Upper lobe of left lung (tissue), 6 donors: ENCODE measurements at regions not wholly inside any gene's neighbourhood (a gene's known extent, or its start where the extent isn't known, plus 50 kb on each side); places are given as distances from the start of the nearest gene placed in this dataset.

ENCODE experiments used
- ATAC-seq, 2 donors: fragments of 200-7000 bp; cut with Tn5 transposase; one replicate each; pipeline ENCODE4 v1.9.1; 2022; ENCODE audit warnings: mild to moderate bottlenecking in 2 of 2, moderate library complexity in 2 of 2; ENCODE audit not compliant: low FRiP score in 2 of 2
- DNase-seq, 2 donors: peaks; one replicate each; pipeline ENCODE4 v3.0.0-alpha.2; 2019 to 2020
- H3K27ac ChIP-seq, 4 donors: fragments of 200-600 bp; sonication (generic); one replicate each; pipeline ENCODE4 v1.5.1; 2016 to 2019
- H3K27me3 ChIP-seq, 4 donors: fragments of 200-600 bp; sonication (generic); one replicate each; pipeline ENCODE4 v1.5.1; 2017 to 2019
- H3K36me3 ChIP-seq, 4 donors: fragments of 200-600 bp; sonication (generic); one replicate each; pipeline ENCODE4 v1.5.1; 2016 to 2019
- H3K4me1 ChIP-seq, 4 donors: fragments of 200-600 bp; sonication (generic); one replicate each; pipeline ENCODE4 v1.5.1; 2018 to 2019
- H3K4me3 ChIP-seq, 4 donors: fragments of 200-600 bp; sonication (generic); one replicate each; pipeline ENCODE4 v1.5.1; 2017 to 2019; ENCODE audit warnings: mild to moderate bottlenecking in 2 of 4, moderate library complexity in 1 of 4
- H3K9me3 ChIP-seq, 4 donors: fragments of 200-600 bp; sonication (generic); one replicate each; pipeline ENCODE4 v1.5.1; 2018 to 2019
- CTCF ChIP-seq, 6 experiments: fragments of 450-650 bp in 4 of 6; fragments of 200-600 bp in 2 of 6; sonication (generic) in 2 of 6; IDR thresholded peaks; one replicate each; pipeline ENCODE4 v1.5.1; 2016 to 2019; ENCODE audit warnings: antibody characterized with exemption in 6 of 6
- EP300 ChIP-seq, 4 donors: sonication (generic); formaldehyde crosslinking; IDR thresholded peaks; one replicate each; pipeline ENCODE4 v1.5.1; 2017; ENCODE audit warnings: antibody characterized with exemption in 4 of 4, control low read depth in 2 of 4
- POLR2A ChIP-seq, 4 donors: fragments of 450-650 bp; IDR thresholded peaks; one replicate each; pipeline ENCODE4 v1.5.1; 2016 to 2017; ENCODE audit warnings: antibody characterized with exemption in 4 of 4, mild to moderate bottlenecking in 2 of 4
- POLR2AphosphoS5 ChIP-seq, 2 donors: sonication (generic); formaldehyde crosslinking; IDR thresholded peaks; one replicate each; pipeline ENCODE4 v1.5.1; 2017; ENCODE audit warnings: antibody characterized with exemption in 2 of 2
- WGBS, 2 donors: methylation state at CpG; one replicate each; pipeline ENCODE4 v1.1.5; 2017 to 2018; 5-methylcytosine and 5-hydroxymethylcytosine counted together
- donor health status: DM: no; HTN: no; CAD: no; lungs with moderate emphysema.
- donor health status: DM: no; HTN: yes; CAD: no; lungs with severe emphysema.

- no peak overlapping the region for H3K4me3 ChIP-seq
- DNase-seq (no peak), ATAC-seq (no peak)
- 20% methylated on average over 1 of the region's 2 CpGs; no CpG with 5 or more reads in 1 of the 2 donors for WGBS, 2 donors
- no peaks in the 10 kb centered on the region for H3K4me1 ChIP-seq
- H3K9me3 ChIP-seq, result no peaks in the 10 kb centered on the region
- TF ChIP-seq POLR2A (IDR thresholded peaks at IDR 0.05) (no peak), CTCF (IDR thresholded peaks at IDR 0.05) (no peak), POLR2AphosphoS5 (IDR thresholded peaks at IDR 0.05) (no peak), EP300 (IDR thresholded peaks at IDR 0.05) (no peak)
- no peaks in the 10 kb centered on the region for H3K36me3 ChIP-seq
- H3K27ac ChIP-seq, result no peak overlapping the region
- H3K27me3 ChIP-seq, result no peaks in the 10 kb centered on the region
Measured at GRCh38 chrY:8590641-8591040, 746.6 kb upstream of the TSPY4 start.

- H3K4me3 ChIP-seq, result no peak overlapping the region
- ATAC-seq (no peak), DNase-seq (no peak)
- 63% methylated on average over 3 of the region's 3 CpGs; no CpG with 5 or more reads in 1 of the 2 donors for WGBS, 2 donors
- no peaks in the 10 kb centered on the region for H3K4me1 ChIP-seq
- no peak for TF ChIP-seq EP300 (IDR thresholded peaks at IDR 0.05)
- TF ChIP-seq POLR2A (IDR thresholded peaks at IDR 0.05), result no peak
- no peak for TF ChIP-seq POLR2AphosphoS5 (IDR thresholded peaks at IDR 0.05)
- no peak for TF ChIP-seq CTCF (IDR thresholded peaks at IDR 0.05)
- H3K36me3 ChIP-seq, result no peaks in the 10 kb centered on the region
- no peaks in the 10 kb centered on the region for H3K27me3 ChIP-seq
- no peaks in the 10 kb centered on the region for H3K9me3 ChIP-seq
- H3K27ac ChIP-seq, result no peak overlapping the region
Measured at GRCh38 chrY:8591821-8592516, 745.3 kb upstream of the TSPY4 start.

GRCh38 chrY:8594657-8595056 lies 742.6 kb upstream of the TSPY4 start:
- Histone ChIP-seq H3K36me3 (no peaks in the 10 kb centered on the region), H3K27ac (no peak overlapping the region), H3K27me3 (no peaks in the 10 kb centered on the region), H3K4me3 (no peak overlapping the region), H3K4me1 (no peaks in the 10 kb centered on the region), H3K9me3 (no peaks in the 10 kb centered on the region)
- no peak for TF ChIP-seq POLR2A (IDR thresholded peaks at IDR 0.05)
- TF ChIP-seq POLR2AphosphoS5 (IDR thresholded peaks at IDR 0.05), result no peak
- no peak for TF ChIP-seq EP300 (IDR thresholded peaks at IDR 0.05)
- TF ChIP-seq CTCF (IDR thresholded peaks at IDR 0.05), result no peak
- ATAC-seq (no peak), DNase-seq (no peak)
- 63% methylated on average over 2 of the region's 3 CpGs; no CpG with 5 or more reads in 1 of the 2 donors for WGBS, 2 donors

GRCh38 chrY:8599141-8599540 lies 738.1 kb upstream of the TSPY4 start:
- H3K36me3 ChIP-seq, result no peaks in the 10 kb centered on the region
- no peaks in the 10 kb centered on the region for H3K27me3 ChIP-seq
- ATAC-seq (no peak), DNase-seq (no peak)
- H3K4me3 ChIP-seq, result no peak overlapping the region
- WGBS, 2 donors, result no CpG with 5 or more reads among the region's 4 CpGs
- TF ChIP-seq EP300 (IDR thresholded peaks at IDR 0.05) (no peak), POLR2A (IDR thresholded peaks at IDR 0.05) (no peak), CTCF (IDR thresholded peaks at IDR 0.05) (no peak), POLR2AphosphoS5 (IDR thresholded peaks at IDR 0.05) (no peak)
- H3K9me3 ChIP-seq, result no peaks in the 10 kb centered on the region
- H3K4me1 ChIP-seq, result no peaks in the 10 kb centered on the region
- no peak overlapping the region for H3K27ac ChIP-seq

GRCh38 chrY:8610620-8611019 lies 726.6 kb upstream of the TSPY4 start:
- Histone ChIP-seq H3K4me1 (no peaks in the 10 kb centered on the region), H3K4me3 (no peak overlapping the region), H3K27me3 (no peaks in the 10 kb centered on the region), H3K36me3 (no peaks in the 10 kb centered on the region), H3K27ac (no peak overlapping the region), H3K9me3 (no peaks in the 10 kb centered on the region)
- TF ChIP-seq POLR2AphosphoS5 (IDR thresholded peaks at IDR 0.05) (no peak), POLR2A (IDR thresholded peaks at IDR 0.05) (no peak), CTCF (IDR thresholded peaks at IDR 0.05) (no peak), EP300 (IDR thresholded peaks at IDR 0.05) (no peak)
- ATAC-seq (no peak), DNase-seq (no peak)
- 31% methylated on average over 1 of the region's 1 CpG; no CpG with 5 or more reads in 1 of the 2 donors for WGBS, 2 donors
